PC-3 (cell line): ENCODE measurements at regions not wholly inside any gene's neighbourhood (a gene's known extent, or its start where the extent isn't known, plus 50 kb on each side); places are given as distances from the start of the nearest gene placed in this dataset.

Experiments used
- ATAC-seq: fragments of 200-7000 bp; cut with Tn5 transposase; 2 replicates; pipeline ENCODE4 v1.9.1; 2020; ENCODE audit warnings: mild to moderate bottlenecking, moderate library complexity
- BruUV-seq: library from RNA; stranded (reverse); fragments of 400-500 nt; replicated peaks from 2 replicates; lab custom pipeline; 2021; lab: Mats Ljungman, UMichigan
- CTCF ChIA-PET: fragments of 300-600 bp; sonication (Branson Sonifier 250); formaldehyde crosslinking; loops from one replicate; lab custom pipeline; 2022; ENCODE audit warnings: antibody characterized with exemption; lab: Charles Lee
- POLR2A ChIA-PET: fragments of 300-600 bp; sonication (Branson Sonifier 250); formaldehyde crosslinking; loops from one replicate; lab custom pipeline; 2022; ENCODE audit warnings: antibody characterized with exemption; ENCODE audit not compliant: unreplicated experiment; lab: Charles Lee
- DNase-seq: peaks from one replicate; pipeline ENCODE4 v3.0.0-alpha.2; 2015
- H2AFZ ChIP-seq: fragments of 300-600 bp; sonication (generic); 2 replicates; pipeline ENCODE4 v1.6.0; 2016; ENCODE audit warnings: antibody characterized with exemption, low read length
- H3F3A ChIP-seq: fragments of 300-600 bp; sonication (generic); one replicate; pipeline ENCODE4 v1.6.0; 2017; ENCODE audit warnings: antibody characterized with exemption, low read length, control low read depth, mild to moderate bottlenecking; ENCODE audit not compliant: unreplicated experiment
- H3K27ac ChIP-seq: fragments of 300-600 bp; sonication (generic); 2 replicates; pipeline ENCODE4 v1.5.1; 2016; ENCODE audit warnings: mild to moderate bottlenecking, low read length
- H3K27me3 ChIP-seq: fragments of 300-600 bp; sonication (generic); 2 replicates; pipeline ENCODE4 v1.6.1; 2016; ENCODE audit warnings: low read length, mixed read lengths
- H3K36me3 ChIP-seq: fragments of 300-600 bp; sonication (generic); 2 replicates; pipeline ENCODE4 v1.6.1; 2016; ENCODE audit warnings: low read depth, mixed run types, low read length, mixed read lengths
- H3K4me1 ChIP-seq: fragments of 300-600 bp; sonication (generic); 2 replicates; pipeline ENCODE4 v1.5.1; 2016; ENCODE audit warnings: low read length; ENCODE audit not compliant: insufficient read depth
- H3K4me2 ChIP-seq: fragments of 300-600 bp; sonication (generic); 2 replicates; pipeline ENCODE4 v1.6.0; 2016; ENCODE audit warnings: low read length
- H3K4me3 ChIP-seq: fragments of 300-600 bp; sonication (generic); 2 replicates; pipeline ENCODE4 v1.5.1; 2016; ENCODE audit warnings: mild to moderate bottlenecking, low read length, mixed read lengths
- H3K79me2 ChIP-seq: fragments of 300-600 bp; sonication (generic); 2 replicates; pipeline ENCODE4 v1.6.1; 2017; ENCODE audit warnings: low read length, mixed read lengths
- H3K9ac ChIP-seq: fragments of 300-600 bp; sonication (generic); 2 replicates; pipeline ENCODE4 v1.6.0; 2016; ENCODE audit warnings: mild to moderate bottlenecking, low read length
- H3K9me2 ChIP-seq: fragments of 300-600 bp; sonication (generic); replicated peaks from 2 replicates; pipeline ENCODE4 v1.6.1; 2016; ENCODE audit warnings: mixed run types, low read length, mixed read lengths
- H3K9me3 ChIP-seq: fragments of 300-600 bp; sonication (generic); 2 replicates; pipeline ENCODE4 v1.6.1; 2016; ENCODE audit warnings: low read length, mixed read lengths
- H4K20me1 ChIP-seq: fragments of 300-600 bp; sonication (generic); 2 replicates; pipeline ENCODE4 v1.6.1; 2016; ENCODE audit warnings: low read length, mixed read lengths
- CTCF ChIP-seq: fragments of 300-600 bp; sonication (generic); conservative IDR thresholded peaks from 2 replicates; pipeline ENCODE4 v1.5.1; 2017; ENCODE audit warnings: antibody characterized with exemption, low read depth, mild to moderate bottlenecking, low read length
- EZH2 ChIP-seq: fragments of 300-600 bp; sonication (generic); IDR thresholded peaks from one replicate; pipeline ENCODE4 v1.6.1; 2017; ENCODE audit warnings: antibody characterized with exemption, mild to moderate bottlenecking, low read length; ENCODE audit not compliant: unreplicated experiment
- EZH2phosphoT487 ChIP-seq: fragments of 300-600 bp; sonication (generic); IDR thresholded peaks from 2 replicates; pipeline ENCODE4 v1.6.1; 2018; ENCODE audit warnings: mild to moderate bottlenecking, antibody characterized with exemption, low read length, borderline replicate concordance
- intact Hi-C: fragments of 100-400 bp; cut with micrococcal nuclease; formaldehyde crosslinking; loops from 2 replicates; pipeline ENCODE4 v1.9.0; 2023

- Histone ChIP-seq H3K4me2 (no peak overlapping the region), H3F3A (no peaks in the 10 kb centered on the region), H3K27me3 (no peaks in the 10 kb centered on the region), H3K9me2 (no peaks in the 10 kb centered on the region), H3K36me3 (no peaks in the 10 kb centered on the region), H3K9me3 (no peaks in the 10 kb centered on the region), H4K20me1 (no peaks in the 10 kb centered on the region), H2AFZ (no peak overlapping the region), H3K4me1 (no peaks in the 10 kb centered on the region), H3K79me2 (no peaks in the 10 kb centered on the region), H3K9ac (no peak overlapping the region), H3K4me3 (no peak overlapping the region), H3K27ac (no peak overlapping the region)
- TF ChIP-seq EZH2 (no peak), CTCF (no peak), EZH2phosphoT487 (no peak)
- DNase-seq (no peak), ATAC-seq (no peak)
- BruUV-seq: no TSS peak
- ChIA-PET POLR2A (no interaction called here), CTCF (no interaction called here)
- intact Hi-C loops: no loop called here
These were observed 158.8 kb upstream of the KYNU start for GRCh38 chr2:142718576-142719155.

- CTCF ChIA-PET: no interaction called here
- Histone ChIP-seq H3K36me3 (no peaks in the 10 kb centered on the region), H2AFZ (no peak overlapping the region), H4K20me1 (no peaks in the 10 kb centered on the region), H3K4me3 (no peak overlapping the region), H3K27ac (no peak overlapping the region), H3K4me2 (no peak overlapping the region), H3K4me1 (no peaks in the 10 kb centered on the region), H3F3A (no peaks in the 10 kb centered on the region), H3K79me2 (no peaks in the 10 kb centered on the region), H3K27me3 (no peaks in the 10 kb centered on the region), H3K9me2 (no peaks in the 10 kb centered on the region), H3K9ac (no peak overlapping the region), H3K9me3 (no peaks in the 10 kb centered on the region)
- BruUV-seq: no TSS peak
- POLR2A ChIA-PET: no interaction called here
- TF ChIP-seq EZH2 (no peak), EZH2phosphoT487 (no peak), CTCF (no peak)
- ATAC-seq: no peak
- DNase-seq: no peak
- intact Hi-C loops: no loop called here
These were observed 160.8 kb upstream of the KYNU start for GRCh38 chr2:142716463-142717242.

GRCh38 chr2:142714600-142714999 lies 162.9 kb upstream of the KYNU start:
- H3F3A ChIP-seq: no peaks in the 10 kb centered on the region
- no peaks in the 10 kb centered on the region for H3K9me2 ChIP-seq
- intact Hi-C loops: no loop called here
- no peak overlapping the region for H3K9ac ChIP-seq
- H2AFZ ChIP-seq: no peak overlapping the region
- ChIA-PET CTCF (no interaction called here), POLR2A (no interaction called here)
- H3K27me3 ChIP-seq: no peaks in the 10 kb centered on the region
- no peaks in the 10 kb centered on the region for H4K20me1 ChIP-seq
- no peaks in the 10 kb centered on the region for H3K9me3 ChIP-seq
- no peaks in the 10 kb centered on the region for H3K79me2 ChIP-seq
- ATAC-seq: no peak
- BruUV-seq: no TSS peak
- H3K36me3 ChIP-seq: no peaks in the 10 kb centered on the region
- H3K4me1 ChIP-seq: no peaks in the 10 kb centered on the region
- H3K4me3 ChIP-seq: no peak overlapping the region
- no peak overlapping the region for H3K4me2 ChIP-seq
- DNase-seq: no peak
- TF ChIP-seq EZH2phosphoT487 (no peak), EZH2 (no peak), CTCF (no peak)
- no peak overlapping the region for H3K27ac ChIP-seq
